ENCODE measurements at regions not wholly inside any gene's neighbourhood (a gene's known extent, or its start where the extent isn't known, plus 50 kb on each side); places are given as distances from the start of the nearest gene placed in this dataset.

GRCh38 chr13:42394711-42395085, 122.7 kb downstream of the AKAP11 start:
- no peak overlapping the region for H2BK5ac ChIP-seq (ENCODE audit: low read depth, low read length, poor library complexity, severe bottlenecking)
- 93% methylated on average over 2 of the region's 2 CpGs for WGBS
- H3K14ac ChIP-seq (ENCODE audit: low read length in 2 of 2) = no peak overlapping the region
- no peaks in the 10 kb centered on the region for H3K4me1 ChIP-seq (ENCODE audit: control insufficient read depth, insufficient read depth, low read depth, low read length)
- peaks cover 0 to 15% of the 10 kb centered on the region in 2 experiments for H3K27me3 ChIP-seq (ENCODE audit: control insufficient read depth in 1 of 2, insufficient read depth in 1 of 2, low read length in 2 of 2)
- no peak overlapping the region for H2AFZ ChIP-seq (ENCODE audit: low read depth, low read length)
- DNase-seq = no peak
- no peak overlapping the region for H3K27ac ChIP-seq (ENCODE audit: low read length, poor library complexity, severe bottlenecking)
- H3K9me3 ChIP-seq (ENCODE audit: control insufficient read depth, low read length) = no peaks in the 10 kb centered on the region
- H3K4me2 ChIP-seq (ENCODE audit: low read length, poor library complexity, severe bottlenecking) = no peak overlapping the region
- no peak overlapping the region for H2BK15ac ChIP-seq (ENCODE audit: low read depth, poor library complexity, severe bottlenecking)
- no peak overlapping the region for H3K23ac ChIP-seq (ENCODE audit: low read length in 2 of 2)
- no peak overlapping the region for H2AK5ac ChIP-seq (ENCODE audit: low read length, severe bottlenecking)
- no peak overlapping the region for H2BK120ac ChIP-seq (ENCODE audit: low read depth, low read length)
- no peak overlapping the region for H3K9ac ChIP-seq (ENCODE audit: low read length)
- no peaks in the 10 kb centered on the region for H3K36me3 ChIP-seq (ENCODE audit: control insufficient read depth in 1 of 2, insufficient read depth in 2 of 2, low read depth in 1 of 2, low read length in 2 of 2)
- H3K4me3 ChIP-seq (ENCODE audit: insufficient read depth in 1 of 2, low read depth in 1 of 2, low read length in 2 of 2) = no peak overlapping the region
- H3K4ac ChIP-seq (ENCODE audit: low read depth in 1 of 2, low read length in 2 of 2) = no peak overlapping the region
- no peaks in the 10 kb centered on the region for H3K79me1 ChIP-seq (replicated peaks; ENCODE audit: low read length, poor library complexity, severe bottlenecking)
- no peak overlapping the region for H3K18ac ChIP-seq (ENCODE audit: low read depth in 1 of 2, low read length in 2 of 2)
- no peak overlapping the region for H4K8ac ChIP-seq (ENCODE audit: low read length)
- no peak overlapping the region for H2BK12ac ChIP-seq (ENCODE audit: low read length in 2 of 2)
- H4K91ac ChIP-seq (ENCODE audit: low read length) = no peak overlapping the region

- no peak for DNase-seq
- H3K9me3 ChIP-seq (ENCODE audit: control insufficient read depth, low read length) = no peaks in the 10 kb centered on the region
- WGBS = 90% methylated on average over 13 of the region's 13 CpGs
Measured at GRCh38 chr13:42395086-42395821, 123.3 kb downstream of the AKAP11 start.

GRCh38 chr13:42396501-42396900, 124.5 kb downstream of the AKAP11 start:
- no peak overlapping the region for H3K9ac ChIP-seq (ENCODE audit: low read length)
- H2AFZ ChIP-seq (ENCODE audit: low read depth, low read length) = no peak overlapping the region
- no peak overlapping the region for H2BK5ac ChIP-seq (ENCODE audit: low read depth, low read length, poor library complexity, severe bottlenecking)
- H3K36me3 ChIP-seq (ENCODE audit: control insufficient read depth in 1 of 2, insufficient read depth in 2 of 2, low read depth in 1 of 2, low read length in 2 of 2) = no peaks in the 10 kb centered on the region
- H3K4ac ChIP-seq (ENCODE audit: low read depth in 1 of 2, low read length in 2 of 2) = no peak overlapping the region
- peaks cover 0 to 18% of the 10 kb centered on the region in 2 experiments for H3K27me3 ChIP-seq (ENCODE audit: control insufficient read depth in 1 of 2, insufficient read depth in 1 of 2, low read length in 2 of 2)
- H3K9me3 ChIP-seq (ENCODE audit: control insufficient read depth, low read length) = no peaks in the 10 kb centered on the region
- DNase-seq = no peak
- no peak overlapping the region for H4K8ac ChIP-seq (ENCODE audit: low read length)
- H4K91ac ChIP-seq (ENCODE audit: low read length) = no peak overlapping the region
- WGBS = 95% methylated on average over 9 of the region's 9 CpGs
- H3K4me1 ChIP-seq (ENCODE audit: control insufficient read depth, insufficient read depth, low read depth, low read length) = no peaks in the 10 kb centered on the region
- no peak overlapping the region for H2AK5ac ChIP-seq (ENCODE audit: low read length, severe bottlenecking)
- H2BK15ac ChIP-seq (ENCODE audit: low read depth, poor library complexity, severe bottlenecking) = no peak overlapping the region
- no peak overlapping the region for H2BK120ac ChIP-seq (ENCODE audit: low read depth, low read length)
- H3K4me3 ChIP-seq (ENCODE audit: insufficient read depth in 1 of 2, low read depth in 1 of 2, low read length in 2 of 2) = no peak overlapping the region
- H3K18ac ChIP-seq (ENCODE audit: low read depth in 1 of 2, low read length in 2 of 2) = no peak overlapping the region
- H3K23ac ChIP-seq (ENCODE audit: low read length in 2 of 2) = no peak overlapping the region
- no peaks in the 10 kb centered on the region for H3K79me1 ChIP-seq (replicated peaks; ENCODE audit: low read length, poor library complexity, severe bottlenecking)
- no peak overlapping the region for H3K4me2 ChIP-seq (ENCODE audit: low read length, poor library complexity, severe bottlenecking)
- no peak overlapping the region for H3K14ac ChIP-seq (ENCODE audit: low read length in 2 of 2)
- H2BK12ac ChIP-seq (ENCODE audit: low read length in 2 of 2) = no peak overlapping the region
- H3K27ac ChIP-seq (ENCODE audit: low read length, poor library complexity, severe bottlenecking) = no peak overlapping the region

More at GRCh38 chr13:42395086-42395821, 123.3 kb downstream of the AKAP11 start:
- Histone ChIP-seq H2BK12ac (ENCODE audit: low read length in 2 of 2) (no peak overlapping the region), H3K27ac (ENCODE audit: low read length, poor library complexity, severe bottlenecking) (no peak overlapping the region), H2BK5ac (ENCODE audit: low read depth, low read length, poor library complexity, severe bottlenecking) (no peak overlapping the region), H4K91ac (ENCODE audit: low read length) (no peak overlapping the region), H3K18ac (ENCODE audit: low read depth in 1 of 2, low read length in 2 of 2) (no peak overlapping the region), H3K4me1 (ENCODE audit: control insufficient read depth, insufficient read depth, low read depth, low read length) (no peaks in the 10 kb centered on the region), H2BK120ac (ENCODE audit: low read depth, low read length) (no peak overlapping the region), H3K36me3 (ENCODE audit: control insufficient read depth in 1 of 2, insufficient read depth in 2 of 2, low read depth in 1 of 2, low read length in 2 of 2) (no peaks in the 10 kb centered on the region), H2AFZ (ENCODE audit: low read depth, low read length) (no peak overlapping the region), H3K23ac (ENCODE audit: low read length in 2 of 2) (no peak overlapping the region), H3K4ac (ENCODE audit: low read depth in 1 of 2, low read length in 2 of 2) (no peak overlapping the region), H2BK15ac (ENCODE audit: low read depth, poor library complexity, severe bottlenecking) (no peak overlapping the region), H3K27me3 (ENCODE audit: control insufficient read depth in 1 of 2, insufficient read depth in 1 of 2, low read length in 2 of 2) (peaks cover 0 to 18% of the 10 kb centered on the region in 2 experiments), H3K4me2 (ENCODE audit: low read length, poor library complexity, severe bottlenecking) (no peak overlapping the region), H4K8ac (ENCODE audit: low read length) (no peak overlapping the region), H3K79me1 (replicated peaks; ENCODE audit: low read length, poor library complexity, severe bottlenecking) (no peaks in the 10 kb centered on the region), H3K14ac (ENCODE audit: low read length in 2 of 2) (no peak overlapping the region), H3K4me3 (ENCODE audit: insufficient read depth in 1 of 2, low read depth in 1 of 2, low read length in 2 of 2) (no peak overlapping the region), H2AK5ac (ENCODE audit: low read length, severe bottlenecking) (no peak overlapping the region), H3K9ac (ENCODE audit: low read length) (no peak overlapping the region)

GRCh38 chr13:42396901-42397655, 125.1 kb downstream of the AKAP11 start:
- no peak overlapping the region for H2BK15ac ChIP-seq (ENCODE audit: low read depth, poor library complexity, severe bottlenecking)
- no peak overlapping the region for H3K18ac ChIP-seq (ENCODE audit: low read depth in 1 of 2, low read length in 2 of 2)
- no peak for DNase-seq
- H3K23ac ChIP-seq (ENCODE audit: low read length in 2 of 2) = no peak overlapping the region
- no peak overlapping the region for H3K4ac ChIP-seq (ENCODE audit: low read depth in 1 of 2, low read length in 2 of 2)
- H2BK120ac ChIP-seq (ENCODE audit: low read depth, low read length) = no peak overlapping the region
- H3K79me1 ChIP-seq (replicated peaks; ENCODE audit: low read length, poor library complexity, severe bottlenecking) = no peaks in the 10 kb centered on the region
- H3K4me3 ChIP-seq (ENCODE audit: insufficient read depth in 1 of 2, low read depth in 1 of 2, low read length in 2 of 2) = no peak overlapping the region
- H3K27me3 ChIP-seq (ENCODE audit: control insufficient read depth in 1 of 2, insufficient read depth in 1 of 2, low read length in 2 of 2) = peaks cover 0 to 18% of the 10 kb centered on the region in 2 experiments
- H3K36me3 ChIP-seq (ENCODE audit: control insufficient read depth in 1 of 2, insufficient read depth in 2 of 2, low read depth in 1 of 2, low read length in 2 of 2) = no peaks in the 10 kb centered on the region
- WGBS = 93% methylated on average over 4 of the region's 6 CpGs
- no peak overlapping the region for H2AFZ ChIP-seq (ENCODE audit: low read depth, low read length)
- H3K27ac ChIP-seq (ENCODE audit: low read length, poor library complexity, severe bottlenecking) = no peak overlapping the region
- H2BK12ac ChIP-seq (ENCODE audit: low read length in 2 of 2) = no peak overlapping the region
- no peak overlapping the region for H3K14ac ChIP-seq (ENCODE audit: low read length in 2 of 2)
- H4K91ac ChIP-seq (ENCODE audit: low read length) = no peak overlapping the region
- H2AK5ac ChIP-seq (ENCODE audit: low read length, severe bottlenecking) = no peak overlapping the region
- H3K4me1 ChIP-seq (ENCODE audit: control insufficient read depth, insufficient read depth, low read depth, low read length) = no peaks in the 10 kb centered on the region
- H4K8ac ChIP-seq (ENCODE audit: low read length) = no peak overlapping the region
- no peak overlapping the region for H3K4me2 ChIP-seq (ENCODE audit: low read length, poor library complexity, severe bottlenecking)
- H2BK5ac ChIP-seq (ENCODE audit: low read depth, low read length, poor library complexity, severe bottlenecking) = no peak overlapping the region
- no peak overlapping the region for H3K9ac ChIP-seq (ENCODE audit: low read length)
- no peaks in the 10 kb centered on the region for H3K9me3 ChIP-seq (ENCODE audit: control insufficient read depth, low read length)
